ENCODE measurements at regions not wholly inside any gene's neighbourhood (a gene's known extent, or its start where the extent isn't known, plus 50 kb on each side); places are given as distances from the start of the nearest gene placed in this dataset.

DNA sequence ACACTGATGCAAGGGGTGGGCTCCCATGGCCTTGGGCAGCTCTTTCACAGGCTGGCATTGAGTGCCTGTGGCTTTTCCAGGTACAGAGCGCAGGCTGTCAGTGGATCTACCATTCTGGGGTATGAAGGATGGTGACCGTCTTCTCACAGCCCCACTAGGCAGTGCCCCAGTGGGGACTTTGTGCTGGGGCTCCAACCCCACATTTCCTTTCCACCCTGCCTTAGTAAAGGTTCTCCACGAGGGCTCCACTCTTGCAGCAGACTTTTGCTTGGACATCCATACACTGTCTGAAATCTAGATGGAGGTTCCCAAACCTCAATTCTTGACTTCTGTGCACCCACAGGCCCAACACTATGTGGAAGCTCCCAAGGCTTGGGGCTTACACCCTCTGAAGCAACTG lies 107.9 kb upstream of the ECI2 start:
- TF ChIP-seq ZBTB33 (CRISPR knock-in tag; IDR thresholded peaks at IDR 0.05) (no peak), FOXA1 (IDR thresholded peaks at IDR 0.05; ENCODE audit: borderline replicate concordance) (no peak), SREBF1 (IDR thresholded peaks at IDR 0.05; ENCODE audit: borderline replicate concordance, low read depth, low read length) (no peak), TARDBP (IDR thresholded peaks at IDR 0.05) (no peak), CTCF (IDR thresholded peaks at IDR 0.05 in 2 of 3, conservative IDR thresholded peaks at IDR 0.05 in 1 of 3; ENCODE audit: insufficient read depth in 2 of 3, low read depth in 1 of 3, low read length in 3 of 3) (no peak), POLR2A (conservative IDR thresholded peaks at IDR 0.05) (no peak), GABPA (tag; conservative IDR thresholded peaks at IDR 0.05; ENCODE audit: low read depth) (no peak), RNF2 (IDR thresholded peaks at IDR 0.05) (no peak), POLR2AphosphoS5 (IDR thresholded peaks at IDR 0.05; ENCODE audit: control insufficient read depth, insufficient read depth, low read depth, low read length) (no peak), EZH2 (IDR thresholded peaks at IDR 0.05; ENCODE audit: borderline replicate concordance, low read depth, low read length) (no peak)

Data from K562 (cell line).